SU-DHL-6 (cell line): ENCODE measurements at regions not wholly inside any gene's neighbourhood (a gene's known extent, or its start where the extent isn't known, plus 50 kb on each side); places are given as distances from the start of the nearest gene placed in this dataset.

ENCODE experiments used
- EZH2phosphoT487 ChIP-seq: fragments of 200-600 bp; sonication (generic), shearing (Covaris generic); conservative IDR thresholded peaks from 2 replicates; pipeline ENCODE4 v1.6.1; 2018; ENCODE audit warnings: mild to moderate bottlenecking, antibody characterized with exemption, low read length, moderate library complexity, mixed read lengths
- TF ChIP-seq, protein P1 (sequence below): fragments of 200-600 bp; sonication (generic); IDR thresholded peaks from one replicate; pipeline ENCODE4 v1.5.1; 2017; ENCODE audit warnings: antibody characterized with exemption, mild to moderate bottlenecking, low read length, moderate library complexity; ENCODE audit not compliant: insufficient read depth, poor library complexity, severe bottlenecking

DNA sequence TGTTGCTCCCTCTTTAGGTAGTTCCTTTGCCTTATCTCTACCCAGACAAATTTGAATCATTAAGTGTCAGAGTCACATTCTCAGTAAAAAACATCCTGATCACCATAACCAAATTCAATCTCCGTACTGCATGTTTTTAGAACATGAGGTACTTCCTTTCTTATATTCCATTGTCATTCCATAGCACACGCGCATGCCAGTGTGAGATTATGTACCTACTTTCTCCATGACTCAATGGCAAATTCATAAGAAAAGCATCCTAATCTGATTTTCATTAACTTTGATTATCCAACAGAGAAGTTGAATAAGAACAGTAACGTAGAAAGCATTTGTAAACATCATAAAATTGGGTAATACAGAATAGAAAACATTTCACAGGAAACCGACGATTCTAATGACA is 1118.6 kb upstream of the CDH9 start:
- TF ChIP-seq, protein P1, sequence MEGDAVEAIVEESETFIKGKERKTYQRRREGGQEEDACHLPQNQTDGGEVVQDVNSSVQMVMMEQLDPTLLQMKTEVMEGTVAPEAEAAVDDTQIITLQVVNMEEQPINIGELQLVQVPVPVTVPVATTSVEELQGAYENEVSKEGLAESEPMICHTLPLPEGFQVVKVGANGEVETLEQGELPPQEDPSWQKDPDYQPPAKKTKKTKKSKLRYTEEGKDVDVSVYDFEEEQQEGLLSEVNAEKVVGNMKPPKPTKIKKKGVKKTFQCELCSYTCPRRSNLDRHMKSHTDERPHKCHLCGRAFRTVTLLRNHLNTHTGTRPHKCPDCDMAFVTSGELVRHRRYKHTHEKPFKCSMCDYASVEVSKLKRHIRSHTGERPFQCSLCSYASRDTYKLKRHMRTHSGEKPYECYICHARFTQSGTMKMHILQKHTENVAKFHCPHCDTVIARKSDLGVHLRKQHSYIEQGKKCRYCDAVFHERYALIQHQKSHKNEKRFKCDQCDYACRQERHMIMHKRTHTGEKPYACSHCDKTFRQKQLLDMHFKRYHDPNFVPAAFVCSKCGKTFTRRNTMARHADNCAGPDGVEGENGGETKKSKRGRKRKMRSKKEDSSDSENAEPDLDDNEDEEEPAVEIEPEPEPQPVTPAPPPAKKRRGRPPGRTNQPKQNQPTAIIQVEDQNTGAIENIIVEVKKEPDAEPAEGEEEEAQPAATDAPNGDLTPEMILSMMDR = no peak
- no peak for TF ChIP-seq EZH2phosphoT487
